ENCODE measurements at regions not wholly inside any gene's neighbourhood (a gene's known extent, or its start where the extent isn't known, plus 50 kb on each side); places are given as distances from the start of the nearest gene placed in this dataset.

DNA sequence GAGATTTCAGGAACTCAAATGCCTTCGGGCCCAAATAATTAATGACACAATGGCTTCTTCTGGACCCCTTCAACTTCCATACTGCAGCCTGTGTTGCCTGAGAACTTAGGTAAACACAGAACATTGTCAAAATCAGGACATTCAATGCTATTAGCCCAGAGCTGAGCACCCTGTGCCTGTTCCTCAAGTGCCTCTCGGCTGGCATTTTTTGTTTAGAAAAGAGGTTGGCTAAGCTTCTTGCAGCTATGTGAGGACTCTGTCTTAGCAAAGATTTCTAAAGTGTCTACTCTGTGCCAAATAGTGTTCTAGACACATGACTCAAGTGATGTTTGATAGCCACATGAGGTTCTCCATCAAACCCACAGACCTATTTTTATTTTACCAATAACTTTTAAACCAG lies 289.3 kb upstream of the ARID1B start:
- ATAC-seq (ENCODE audit: low FRiP score in 2 of 2): peak in 1 of 2 donors; percentile 69
- Histone ChIP-seq H3K27ac (no peak overlapping the region), H3K4me1 (no peaks in the 10 kb centered on the region), H3K9me3 (no peaks in the 10 kb centered on the region), H3K4me3 (no peak overlapping the region), H3K27me3 (no peaks in the 10 kb centered on the region), H3K36me3 (no peaks in the 10 kb centered on the region)
- no peak for TF ChIP-seq POLR2A (IDR thresholded peaks at IDR 0.05)
- TF ChIP-seq POLR2AphosphoS5 (IDR thresholded peaks at IDR 0.05): no peak
- no peak for TF ChIP-seq EP300 (IDR thresholded peaks at IDR 0.05)
- TF ChIP-seq, protein P1, sequence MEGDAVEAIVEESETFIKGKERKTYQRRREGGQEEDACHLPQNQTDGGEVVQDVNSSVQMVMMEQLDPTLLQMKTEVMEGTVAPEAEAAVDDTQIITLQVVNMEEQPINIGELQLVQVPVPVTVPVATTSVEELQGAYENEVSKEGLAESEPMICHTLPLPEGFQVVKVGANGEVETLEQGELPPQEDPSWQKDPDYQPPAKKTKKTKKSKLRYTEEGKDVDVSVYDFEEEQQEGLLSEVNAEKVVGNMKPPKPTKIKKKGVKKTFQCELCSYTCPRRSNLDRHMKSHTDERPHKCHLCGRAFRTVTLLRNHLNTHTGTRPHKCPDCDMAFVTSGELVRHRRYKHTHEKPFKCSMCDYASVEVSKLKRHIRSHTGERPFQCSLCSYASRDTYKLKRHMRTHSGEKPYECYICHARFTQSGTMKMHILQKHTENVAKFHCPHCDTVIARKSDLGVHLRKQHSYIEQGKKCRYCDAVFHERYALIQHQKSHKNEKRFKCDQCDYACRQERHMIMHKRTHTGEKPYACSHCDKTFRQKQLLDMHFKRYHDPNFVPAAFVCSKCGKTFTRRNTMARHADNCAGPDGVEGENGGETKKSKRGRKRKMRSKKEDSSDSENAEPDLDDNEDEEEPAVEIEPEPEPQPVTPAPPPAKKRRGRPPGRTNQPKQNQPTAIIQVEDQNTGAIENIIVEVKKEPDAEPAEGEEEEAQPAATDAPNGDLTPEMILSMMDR (IDR thresholded peaks at IDR 0.05): no peak
- peak in 1 of 2 donors; percentile 37 for DNase-seq
- 43 to 58% methylated on average over 2 of the region's 2 CpGs for WGBS, 2 donors

DNA sequence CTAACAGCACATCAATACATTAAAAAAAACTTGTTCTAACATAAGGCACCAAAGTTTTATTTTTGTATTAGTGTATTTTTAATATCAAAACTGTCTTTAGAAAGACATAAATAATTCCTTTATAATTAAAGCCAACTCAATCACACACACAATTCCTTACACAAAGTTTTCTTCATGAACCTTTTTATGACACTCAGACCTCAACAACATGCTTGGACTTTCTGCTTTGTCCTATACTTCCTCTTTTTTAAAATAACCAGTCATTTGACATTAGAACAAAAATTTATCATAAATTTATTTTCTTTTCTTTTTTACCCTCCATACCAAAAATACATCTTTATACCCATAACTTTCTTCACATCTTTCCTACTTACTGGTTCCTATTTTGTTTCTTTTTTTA lies 292.0 kb upstream of the ARID1B start:
- H3K27ac ChIP-seq: no peak overlapping the region
- TF ChIP-seq POLR2A (IDR thresholded peaks at IDR 0.05): no peak
- TF ChIP-seq, protein P1 (IDR thresholded peaks at IDR 0.05): no peak
- ATAC-seq (ENCODE audit: low FRiP score in 2 of 2): no peak

DNA sequence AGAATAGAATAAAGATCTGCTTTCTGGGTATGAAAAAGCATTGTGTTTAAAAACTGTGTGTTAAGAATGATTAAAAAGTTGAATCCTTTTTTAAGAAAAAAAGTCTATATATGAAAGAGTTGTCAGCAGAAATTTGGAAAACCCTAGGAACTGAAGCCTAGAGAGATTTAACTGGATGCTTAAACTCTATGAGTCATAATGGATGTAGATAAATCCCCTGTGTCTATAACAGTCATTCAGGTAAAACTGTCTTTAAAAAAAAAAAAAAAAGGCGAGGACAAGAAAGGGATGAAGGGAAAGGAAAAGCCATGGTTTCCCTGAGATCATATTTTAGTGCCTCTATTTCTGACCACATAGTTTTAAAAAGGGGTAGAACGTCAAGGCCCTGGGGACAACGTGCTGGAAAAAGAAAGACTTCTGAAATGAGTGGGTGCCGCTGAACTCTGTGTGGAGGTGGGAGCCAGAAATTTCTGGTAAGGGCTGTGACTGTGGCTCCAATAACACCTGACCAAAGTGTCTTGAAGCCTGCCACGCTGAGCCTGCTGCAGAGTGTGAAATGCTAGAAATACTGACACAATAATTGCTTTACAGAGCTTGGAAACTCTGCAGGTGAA lies 302.6 kb upstream of the ARID1B start:
- DNase-seq: no peak
- ATAC-seq (ENCODE audit: low FRiP score in 2 of 2): no peak
- 87 to 91% methylated on average over 5 of the region's 5 CpGs for WGBS, 2 donors
- H3K36me3 ChIP-seq: no peaks in the 10 kb centered on the region
- no peaks in the 10 kb centered on the region for H3K9me3 ChIP-seq
- no peaks in the 10 kb centered on the region for H3K4me1 ChIP-seq
- no peaks in the 10 kb centered on the region for H3K27me3 ChIP-seq
- TF ChIP-seq POLR2A (IDR thresholded peaks at IDR 0.05): no peak
- TF ChIP-seq POLR2AphosphoS5 (IDR thresholded peaks at IDR 0.05): no peak
- TF ChIP-seq EP300 (IDR thresholded peaks at IDR 0.05): no peak
- TF ChIP-seq, protein P1 (IDR thresholded peaks at IDR 0.05): no peak
- no peak overlapping the region for H3K4me3 ChIP-seq
- H3K27ac ChIP-seq: no peak overlapping the region

More for the DNA sequence above, 292.0 kb upstream of the ARID1B start:
- Histone ChIP-seq H3K4me3 (no peak overlapping the region), H3K9me3 (no peaks in the 10 kb centered on the region), H3K4me1 (no peaks in the 10 kb centered on the region), H3K27me3 (no peaks in the 10 kb centered on the region), H3K36me3 (no peaks in the 10 kb centered on the region)
- no peak for DNase-seq

DNA sequence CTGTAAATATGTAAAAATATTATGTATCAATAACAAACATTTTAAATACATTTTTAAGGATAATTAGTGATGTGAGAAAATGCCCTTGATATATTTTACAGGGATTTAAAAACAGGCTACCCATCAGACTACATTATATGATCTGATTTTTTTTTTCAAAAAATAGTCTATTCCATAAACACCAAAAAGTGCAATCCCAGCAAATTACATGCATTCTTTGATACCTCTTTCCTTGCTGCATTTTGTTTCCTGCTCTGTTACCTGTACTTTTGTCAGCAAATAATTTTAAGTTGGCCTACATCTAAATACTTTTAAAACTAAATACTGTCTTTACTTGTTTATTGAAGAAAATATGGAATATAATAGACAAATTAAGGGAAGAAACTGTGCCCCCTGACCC lies 306.2 kb upstream of the ARID1B start:
- H3K9me3 ChIP-seq: no peaks in the 10 kb centered on the region
- no peak overlapping the region for H3K4me3 ChIP-seq
- H3K27me3 ChIP-seq: no peaks in the 10 kb centered on the region
- DNase-seq (no peak), ATAC-seq (ENCODE audit: low FRiP score in 2 of 2) (no peak)
- no peak overlapping the region for H3K27ac ChIP-seq
- TF ChIP-seq POLR2AphosphoS5 (IDR thresholded peaks at IDR 0.05) (no peak), POLR2A (IDR thresholded peaks at IDR 0.05) (no peak), EP300 (IDR thresholded peaks at IDR 0.05) (no peak)
- TF ChIP-seq, protein P1 (IDR thresholded peaks at IDR 0.05): no peak
- H3K4me1 ChIP-seq: no peaks in the 10 kb centered on the region
- H3K36me3 ChIP-seq: no peaks in the 10 kb centered on the region

DNA sequence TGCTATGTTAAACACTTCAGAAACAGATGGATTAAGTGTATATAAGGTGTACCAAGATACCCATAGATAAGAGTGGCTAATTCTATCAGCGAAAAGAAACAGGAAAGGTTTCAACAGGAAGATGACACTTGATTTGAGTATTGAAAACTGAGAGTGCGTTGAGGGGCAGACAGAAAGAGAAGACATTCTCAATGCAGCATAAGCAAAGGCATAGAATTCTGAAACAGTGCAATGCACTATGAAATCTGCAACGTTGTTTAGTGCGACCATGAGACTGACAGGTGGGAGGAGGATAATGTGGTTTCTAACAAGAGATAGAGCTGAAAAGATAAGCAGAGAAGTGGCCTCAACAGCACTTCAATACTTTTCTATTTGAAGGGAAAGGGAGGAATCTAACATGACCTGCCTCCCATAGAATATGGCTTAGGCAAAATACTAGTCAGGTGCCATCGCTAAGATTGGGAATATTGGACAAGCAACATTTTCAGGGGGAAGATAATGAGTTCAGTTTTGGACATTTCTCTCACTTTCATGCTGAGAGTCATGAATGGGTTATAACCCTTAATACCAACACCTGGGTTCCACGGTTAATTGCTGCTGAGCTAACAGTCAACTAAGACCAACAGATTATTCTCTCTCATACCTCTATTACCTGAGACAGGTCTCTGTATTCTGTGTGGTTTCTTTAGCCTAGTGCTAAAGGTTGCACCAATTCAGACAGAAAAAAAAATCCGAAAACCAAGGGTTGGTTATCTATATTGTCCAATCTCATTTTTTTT lies 312.9 kb upstream of the ARID1B start:
- ATAC-seq (ENCODE audit: low FRiP score in 2 of 2) (no peak), DNase-seq (no peak)
- WGBS, 2 donors: 74 to 82% methylated on average over 7 of the region's 7 CpGs
- Histone ChIP-seq H3K27ac (no peak overlapping the region), H3K4me1 (no peaks in the 10 kb centered on the region), H3K36me3 (no peaks in the 10 kb centered on the region), H3K4me3 (no peak overlapping the region), H3K9me3 (no peaks in the 10 kb centered on the region), H3K27me3 (no peaks in the 10 kb centered on the region)
- no peak for TF ChIP-seq POLR2AphosphoS5 (IDR thresholded peaks at IDR 0.05)
- TF ChIP-seq POLR2A (IDR thresholded peaks at IDR 0.05): no peak
- TF ChIP-seq, protein P1 (IDR thresholded peaks at IDR 0.05): no peak
- TF ChIP-seq EP300 (IDR thresholded peaks at IDR 0.05): no peak

All from upper lobe of left lung (tissue), 6 donors.